Muscle layer of duodenum (tissue), 2 donors: ENCODE measurements at regions not wholly inside any gene's neighbourhood (a gene's known extent, or its start where the extent isn't known, plus 50 kb on each side); places are given as distances from the start of the nearest gene placed in this dataset.

ENCODE experiments used
- H3K27ac ChIP-seq: one replicate; pipeline ENCODE4 v1.7.0; 2013; ENCODE audit warnings: mild to moderate bottlenecking, low read length
- H3K27me3 ChIP-seq: one replicate; pipeline ENCODE4 v1.7.0; 2013; ENCODE audit warnings: low read depth, mild to moderate bottlenecking, control low read depth, low read length
- H3K36me3 ChIP-seq, 2 donors: one replicate each; pipeline ENCODE4 v1.7.0; 2013; ENCODE audit warnings: low read length in 2 of 2, control low read depth in 1 of 2, mild to moderate bottlenecking in 1 of 2; ENCODE audit not compliant: insufficient read depth in 2 of 2, control insufficient read depth in 1 of 2
- H3K4me1 ChIP-seq, 2 donors: one replicate each; pipeline ENCODE4 v1.7.0; 2013; ENCODE audit warnings: low read length in 2 of 2, mild to moderate bottlenecking in 2 of 2, control low read depth in 1 of 2, moderate library complexity in 1 of 2; ENCODE audit not compliant: insufficient read depth in 2 of 2, control insufficient read depth in 1 of 2
- H3K4me3 ChIP-seq, 2 donors: one replicate each; pipeline ENCODE4 v1.7.0; 2013; ENCODE audit warnings: low read length in 2 of 2, low read depth in 1 of 2, mild to moderate bottlenecking in 1 of 2
- H3K9me3 ChIP-seq, 2 donors: one replicate each; pipeline ENCODE4 v1.7.0; 2013; ENCODE audit warnings: low read length in 2 of 2, control low read depth in 1 of 2, mild to moderate bottlenecking in 1 of 2; ENCODE audit not compliant: control insufficient read depth in 1 of 2
- donor health status: healthy.

GRCh38 chr13:44158881-44159632 lies 214.6 kb upstream of the SERP2 start:
- Histone ChIP-seq H3K4me3 (no peak overlapping the region), H3K9me3 (no peaks in the 10 kb centered on the region), H3K27me3 (no peaks in the 10 kb centered on the region), H3K27ac (no peak overlapping the region), H3K4me1 (peaks cover 0 to 34% of the 10 kb centered on the region in 2 donors), H3K36me3 (no peaks in the 10 kb centered on the region)

- Histone ChIP-seq H3K4me3 (no peak overlapping the region), H3K27me3 (no peaks in the 10 kb centered on the region), H3K4me1 (peaks cover 0 to 29% of the 10 kb centered on the region in 2 donors), H3K9me3 (no peaks in the 10 kb centered on the region), H3K36me3 (no peaks in the 10 kb centered on the region), H3K27ac (no peak overlapping the region)
Observed at GRCh38 chr13:44159633-44160279, 213.9 kb upstream of the SERP2 start.

- no peaks in the 10 kb centered on the region for H3K36me3 ChIP-seq
- peaks cover 0 to 23% of the 10 kb centered on the region in 2 donors for H3K4me1 ChIP-seq
- H3K27ac ChIP-seq = peak overlapping the region; percentile 28
- H3K4me3 ChIP-seq = no peak overlapping the region
- no peaks in the 10 kb centered on the region for H3K27me3 ChIP-seq
- no peaks in the 10 kb centered on the region for H3K9me3 ChIP-seq
Observed at GRCh38 chr13:44160591-44161191, 212.9 kb upstream of the SERP2 start.

- no peak overlapping the region for H3K4me3 ChIP-seq
- H3K4me1 ChIP-seq = peaks cover 0 to 18% of the 10 kb centered on the region in 2 donors
- no peak overlapping the region for H3K27ac ChIP-seq
- no peaks in the 10 kb centered on the region for H3K9me3 ChIP-seq
- no peaks in the 10 kb centered on the region for H3K27me3 ChIP-seq
- no peaks in the 10 kb centered on the region for H3K36me3 ChIP-seq
Observed at GRCh38 chr13:44163108-44163507, 210.5 kb upstream of the SERP2 start.

GRCh38 chr13:44165221-44165888 lies 208.3 kb upstream of the SERP2 start:
- no peak overlapping the region for H3K27ac ChIP-seq
- H3K36me3 ChIP-seq = no peaks in the 10 kb centered on the region
- H3K27me3 ChIP-seq = no peaks in the 10 kb centered on the region
- peaks cover 0 to 15% of the 10 kb centered on the region in 2 donors for H3K4me1 ChIP-seq
- H3K4me3 ChIP-seq = no peak overlapping the region
- H3K9me3 ChIP-seq = no peaks in the 10 kb centered on the region

GRCh38 chr13:44165889-44166496 lies 207.6 kb upstream of the SERP2 start:
- Histone ChIP-seq H3K27me3 (no peaks in the 10 kb centered on the region), H3K36me3 (no peaks in the 10 kb centered on the region), H3K27ac (no peak overlapping the region), H3K4me3 (no peak overlapping the region), H3K4me1 (peaks cover 0 to 9% of the 10 kb centered on the region in 2 donors), H3K9me3 (no peaks in the 10 kb centered on the region)

- Histone ChIP-seq H3K36me3 (no peaks in the 10 kb centered on the region), H3K9me3 (no peaks in the 10 kb centered on the region), H3K27ac (no peak overlapping the region), H3K4me1 (peaks cover 0 to 3% of the 10 kb centered on the region in 2 donors), H3K27me3 (no peaks in the 10 kb centered on the region), H3K4me3 (no peak overlapping the region)
Observed at GRCh38 chr13:44169018-44169911, 204.4 kb upstream of the SERP2 start.

GRCh38 chr13:44170731-44171130 lies 202.9 kb upstream of the SERP2 start:
- Histone ChIP-seq H3K27me3 (no peaks in the 10 kb centered on the region), H3K36me3 (no peaks in the 10 kb centered on the region), H3K9me3 (no peaks in the 10 kb centered on the region), H3K4me3 (no peak overlapping the region), H3K4me1 (peaks cover 0 to 17% of the 10 kb centered on the region in 2 donors), H3K27ac (no peak overlapping the region)

- Histone ChIP-seq H3K36me3 (no peaks in the 10 kb centered on the region), H3K9me3 (no peaks in the 10 kb centered on the region), H3K27ac (no peak overlapping the region), H3K4me1 (peaks cover 0 to 17% of the 10 kb centered on the region in 2 donors), H3K4me3 (no peak overlapping the region), H3K27me3 (no peaks in the 10 kb centered on the region)
Observed at GRCh38 chr13:44171156-44171555, 202.5 kb upstream of the SERP2 start.

- Histone ChIP-seq H3K4me3 (no peak overlapping the region), H3K27me3 (no peaks in the 10 kb centered on the region), H3K4me1 (peaks cover 0 to 17% of the 10 kb centered on the region in 2 donors), H3K27ac (no peak overlapping the region), H3K9me3 (no peaks in the 10 kb centered on the region), H3K36me3 (no peaks in the 10 kb centered on the region)
Observed at GRCh38 chr13:44171861-44172260, 201.8 kb upstream of the SERP2 start.
